ENCODE measurements at regions not wholly inside any gene's neighbourhood (a gene's known extent, or its start where the extent isn't known, plus 50 kb on each side); places are given as distances from the start of the nearest gene placed in this dataset.

DNA sequence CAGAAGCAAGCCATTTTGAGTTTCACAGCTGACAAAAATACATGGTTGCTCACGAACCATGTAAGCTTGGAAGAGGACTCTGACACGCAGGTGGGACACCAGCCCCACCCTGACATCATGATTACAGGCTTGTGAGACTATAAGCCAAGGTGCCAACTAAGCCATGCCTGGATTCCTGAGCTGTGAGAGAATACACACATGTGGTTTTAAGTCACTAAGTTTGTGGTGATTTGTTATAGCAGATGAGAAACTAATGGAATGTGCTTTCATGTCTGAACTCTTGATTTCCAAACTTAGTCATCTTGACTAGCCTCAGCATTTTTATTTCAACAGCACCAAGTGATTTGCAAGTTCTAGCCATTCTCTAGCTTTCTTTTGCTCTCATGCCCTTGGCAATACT is 676.1 kb upstream of the CELF4 start:
- intact Hi-C loops (cut with DNase I; ENCODE audit: low total_unique reads): no loop called here
- DNase-seq: no peak
- H3K9me3 ChIP-seq: peaks cover 0 to 4% (median 0%) of the 10 kb centered on the region in 8 donors
- H3K4me3 ChIP-seq: no peak overlapping the region
- WGBS, 5 donors: 67 to 93% (median 88%) methylated on average over 2 of the region's 2 CpGs
- H3K4me1 ChIP-seq: no peaks in the 10 kb centered on the region
- no peaks in the 10 kb centered on the region for H3K27me3 ChIP-seq (replicated peaks in 1 of 7)
- no peaks in the 10 kb centered on the region for H3K36me3 ChIP-seq
- TF ChIP-seq POLR2AphosphoS5 (IDR thresholded peaks at IDR 0.05) (no peak), POLR2A (IDR thresholded peaks at IDR 0.05) (no peak)
- TF ChIP-seq, protein P1, sequence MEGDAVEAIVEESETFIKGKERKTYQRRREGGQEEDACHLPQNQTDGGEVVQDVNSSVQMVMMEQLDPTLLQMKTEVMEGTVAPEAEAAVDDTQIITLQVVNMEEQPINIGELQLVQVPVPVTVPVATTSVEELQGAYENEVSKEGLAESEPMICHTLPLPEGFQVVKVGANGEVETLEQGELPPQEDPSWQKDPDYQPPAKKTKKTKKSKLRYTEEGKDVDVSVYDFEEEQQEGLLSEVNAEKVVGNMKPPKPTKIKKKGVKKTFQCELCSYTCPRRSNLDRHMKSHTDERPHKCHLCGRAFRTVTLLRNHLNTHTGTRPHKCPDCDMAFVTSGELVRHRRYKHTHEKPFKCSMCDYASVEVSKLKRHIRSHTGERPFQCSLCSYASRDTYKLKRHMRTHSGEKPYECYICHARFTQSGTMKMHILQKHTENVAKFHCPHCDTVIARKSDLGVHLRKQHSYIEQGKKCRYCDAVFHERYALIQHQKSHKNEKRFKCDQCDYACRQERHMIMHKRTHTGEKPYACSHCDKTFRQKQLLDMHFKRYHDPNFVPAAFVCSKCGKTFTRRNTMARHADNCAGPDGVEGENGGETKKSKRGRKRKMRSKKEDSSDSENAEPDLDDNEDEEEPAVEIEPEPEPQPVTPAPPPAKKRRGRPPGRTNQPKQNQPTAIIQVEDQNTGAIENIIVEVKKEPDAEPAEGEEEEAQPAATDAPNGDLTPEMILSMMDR (IDR thresholded peaks at IDR 0.05 in 8 of 11, conservative IDR thresholded peaks at IDR 0.05 in 3 of 11): no peak
- H3K27ac ChIP-seq: no peak overlapping the region

DNA sequence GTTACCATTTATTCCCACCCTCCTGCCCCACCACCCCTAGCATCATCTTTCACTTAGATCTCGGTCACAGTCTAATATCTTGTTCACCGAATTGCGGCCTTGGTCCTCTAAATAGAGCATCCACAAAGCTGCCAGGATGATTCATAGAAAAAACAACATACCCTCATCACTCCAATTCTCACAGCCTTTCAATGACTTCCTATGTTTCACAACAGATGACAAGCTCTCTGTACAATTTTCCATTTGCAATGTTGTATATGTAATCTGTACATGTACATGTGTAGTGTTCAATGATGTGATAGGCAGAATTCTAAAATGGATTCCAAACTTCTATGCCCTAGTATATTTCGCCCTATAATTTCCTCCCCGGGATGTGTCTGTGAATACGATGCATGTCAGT is 675.6 kb upstream of the CELF4 start:
- peaks cover 0 to 4% (median 0%) of the 10 kb centered on the region in 8 donors for H3K9me3 ChIP-seq
- no peak overlapping the region for H3K4me3 ChIP-seq
- intact Hi-C loops (cut with DNase I; ENCODE audit: low total_unique reads): no loop called here
- no peaks in the 10 kb centered on the region for H3K27me3 ChIP-seq (replicated peaks in 1 of 7)
- TF ChIP-seq POLR2AphosphoS5 (IDR thresholded peaks at IDR 0.05): no peak
- no peak for TF ChIP-seq POLR2A (IDR thresholded peaks at IDR 0.05)
- TF ChIP-seq, protein P1 (IDR thresholded peaks at IDR 0.05 in 8 of 11, conservative IDR thresholded peaks at IDR 0.05 in 3 of 11): no peak
- no peak for DNase-seq
- WGBS, 5 donors: 90 to 95% (median 90%) methylated on average over 6 of the region's 6 CpGs
- no peaks in the 10 kb centered on the region for H3K36me3 ChIP-seq
- H3K27ac ChIP-seq: no peak overlapping the region
- no peaks in the 10 kb centered on the region for H3K4me1 ChIP-seq

DNA sequence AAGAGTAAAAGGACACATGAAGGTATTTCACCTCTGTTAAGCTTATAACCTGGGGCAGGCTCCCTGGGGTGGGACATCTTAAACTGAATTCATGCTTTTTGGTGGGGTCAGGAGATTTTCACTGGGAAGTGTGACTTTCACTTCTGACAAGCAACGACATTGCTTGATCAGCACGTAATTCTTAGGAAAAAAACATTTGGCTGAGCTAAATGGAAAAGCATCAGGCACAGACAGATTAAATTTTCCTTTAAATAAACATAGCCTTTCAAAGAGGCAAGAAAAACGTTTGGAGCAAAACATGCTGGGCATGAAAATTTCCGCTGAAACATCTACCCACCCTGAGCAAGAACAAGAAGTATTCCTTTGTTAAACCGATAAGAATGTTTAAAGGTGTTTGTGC is 674.0 kb upstream of the CELF4 start:
- H3K36me3 ChIP-seq: no peaks in the 10 kb centered on the region
- intact Hi-C loops (cut with DNase I; ENCODE audit: low total_unique reads): no loop called here
- no peaks in the 10 kb centered on the region for H3K4me1 ChIP-seq
- WGBS, 5 donors: 62 to 80% (median 77%) methylated on average over 5 of the region's 5 CpGs
- peaks cover 0 to 7% (median 0%) of the 10 kb centered on the region in 8 donors for H3K9me3 ChIP-seq
- TF ChIP-seq, protein P1 (IDR thresholded peaks at IDR 0.05 in 8 of 11, conservative IDR thresholded peaks at IDR 0.05 in 3 of 11): no peak
- TF ChIP-seq POLR2A (IDR thresholded peaks at IDR 0.05): no peak
- no peak for TF ChIP-seq POLR2AphosphoS5 (IDR thresholded peaks at IDR 0.05)
- DNase-seq: no peak
- no peak overlapping the region for H3K27ac ChIP-seq
- H3K4me3 ChIP-seq: no peak overlapping the region
- H3K27me3 ChIP-seq (replicated peaks in 1 of 7): no peaks in the 10 kb centered on the region

- Histone ChIP-seq H3K4me3 (no peak overlapping the region), H3K4me1 (no peaks in the 10 kb centered on the region), H3K9me3 (peaks cover 0 to 7% (median 0%) of the 10 kb centered on the region in 8 donors), H3K27ac (no peak overlapping the region), H3K36me3 (no peaks in the 10 kb centered on the region), H3K27me3 (replicated peaks in 1 of 7) (no peaks in the 10 kb centered on the region)
- no peak for DNase-seq
- 82 to 90% (median 88%) methylated on average over 1 of the region's 1 CpG for WGBS, 5 donors
- intact Hi-C loops (cut with DNase I; ENCODE audit: low total_unique reads): no loop called here
- TF ChIP-seq POLR2A (IDR thresholded peaks at IDR 0.05) (no peak), POLR2AphosphoS5 (IDR thresholded peaks at IDR 0.05) (no peak)
- TF ChIP-seq, protein P1 (IDR thresholded peaks at IDR 0.05 in 8 of 11, conservative IDR thresholded peaks at IDR 0.05 in 3 of 11): no peak
Observed at GRCh38 chr18:38237796-38238195, 672.2 kb upstream of the CELF4 start.
